SKM-1 (cell line): ENCODE measurements at regions not wholly inside any gene's neighbourhood (a gene's known extent, or its start where the extent isn't known, plus 50 kb on each side); places are given as distances from the start of the nearest gene placed in this dataset.

ENCODE experiments used
- DNase-seq: peaks from one replicate; lab custom pipeline; 2025; ENCODE audit not compliant: unreplicated experiment; lab: John Stamatoyannopoulos, UW

DNA sequence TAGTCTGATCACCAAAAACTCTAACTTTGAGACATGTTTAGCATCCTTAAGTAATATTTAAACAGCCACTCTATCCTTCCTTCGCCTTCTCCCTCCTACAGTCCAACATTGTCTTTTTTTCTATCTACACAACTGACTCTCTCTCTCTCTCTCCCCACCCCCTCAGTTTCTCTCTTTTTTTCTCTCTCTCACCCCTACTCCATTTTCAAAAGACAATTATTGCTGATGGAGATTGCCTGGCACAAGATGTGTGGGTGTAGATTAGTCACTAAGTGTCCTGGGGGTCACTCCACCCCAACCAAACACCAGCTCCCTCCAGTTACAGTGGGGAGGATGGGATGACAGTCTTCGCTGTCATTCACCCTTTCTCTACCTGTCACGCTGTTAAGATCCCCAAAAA is 94.5 kb upstream of the NFIA start:
- no peak for DNase-seq

DNA sequence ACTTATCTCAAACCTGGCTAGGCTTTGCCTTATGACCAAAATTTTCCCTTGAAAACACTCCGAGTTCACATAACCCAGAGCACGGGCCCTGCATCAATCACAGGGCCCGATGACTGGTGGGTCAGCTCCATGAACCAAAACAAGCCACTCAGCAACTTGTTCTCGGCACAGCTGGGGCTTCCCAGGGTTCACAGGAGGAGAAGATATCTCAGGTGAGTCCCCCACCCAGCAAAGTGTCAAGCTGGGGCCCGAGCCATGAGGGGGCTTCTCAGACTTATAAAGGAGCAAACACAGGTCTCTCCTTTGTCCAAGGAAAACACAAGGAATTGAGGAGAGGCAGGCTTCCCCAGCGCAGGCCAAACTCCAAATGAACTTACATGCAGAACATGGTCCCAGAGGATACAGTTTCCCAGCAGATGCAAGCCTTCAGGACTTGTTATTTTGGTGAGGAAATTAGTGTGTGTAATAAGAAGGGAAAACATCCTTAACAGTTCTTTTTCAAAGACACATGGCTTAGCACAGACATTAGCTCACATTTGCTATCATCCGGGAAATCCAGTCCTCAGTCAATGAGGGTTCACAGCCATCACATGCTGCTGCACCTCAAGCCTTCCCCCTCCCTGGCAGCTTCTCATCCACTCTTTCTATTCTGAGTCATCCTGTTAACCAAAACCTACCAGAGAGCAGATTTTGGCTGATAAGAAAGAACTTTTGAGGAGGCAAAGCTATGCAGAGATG is 98.1 kb upstream of the NFIA start:
- DNase-seq = no peak

DNA sequence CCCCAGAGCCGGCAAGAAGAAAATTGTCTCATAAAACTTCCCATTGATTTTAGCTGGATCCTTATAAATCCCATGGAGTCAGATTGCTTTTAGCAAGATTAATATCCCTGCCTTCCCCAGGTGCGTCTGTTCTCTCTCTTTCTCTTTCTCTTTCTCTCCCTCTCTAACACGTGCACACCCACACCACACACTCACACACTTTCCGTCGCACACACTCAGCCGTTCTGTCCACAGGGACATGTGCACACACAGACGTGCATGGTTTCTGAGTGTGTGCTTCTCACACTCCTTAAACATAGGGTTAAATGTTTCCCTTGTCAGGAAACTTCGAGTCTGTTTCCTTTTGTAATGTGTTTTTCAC is 98.7 kb upstream of the NFIA start:
- DNase-seq = no peak

DNA sequence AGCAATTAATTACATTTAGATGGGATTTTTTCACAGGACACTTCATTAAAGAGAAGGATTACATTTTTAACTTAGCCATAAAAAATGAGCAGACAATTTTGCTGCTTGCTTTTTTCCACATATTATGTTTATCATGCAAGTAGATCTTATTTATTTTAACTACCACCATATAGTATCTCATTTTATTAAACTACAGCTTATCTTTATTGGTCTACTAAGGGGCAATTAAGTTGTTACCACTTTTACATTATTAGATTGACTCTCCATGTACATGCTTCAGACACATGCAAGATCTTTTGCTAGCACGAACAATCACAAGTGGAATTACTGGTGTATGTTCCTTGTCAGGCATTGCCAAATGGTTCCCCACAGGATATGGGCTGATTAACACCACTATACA is 99.8 kb upstream of the NFIA start:
- no peak for DNase-seq

DNA sequence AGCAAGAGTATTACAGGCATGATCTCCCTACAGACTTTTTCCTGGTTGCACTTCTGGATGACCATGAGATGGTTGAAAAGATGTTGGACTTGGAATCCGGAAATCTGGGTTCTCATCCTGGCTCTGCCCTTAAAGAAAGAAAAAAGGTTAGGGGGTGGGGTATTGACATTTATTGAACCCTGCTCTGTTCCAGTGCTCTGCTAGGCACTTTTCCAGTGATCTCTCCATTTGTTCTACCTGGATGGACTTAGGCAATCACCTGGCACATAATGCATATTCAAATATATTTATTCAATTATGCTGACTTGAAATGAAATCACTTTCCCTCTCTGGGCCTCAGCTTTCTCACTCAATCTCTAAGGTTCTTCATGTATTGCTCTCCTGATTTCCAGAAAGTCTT is 101.0 kb upstream of the NFIA start:
- DNase-seq = no peak

DNA sequence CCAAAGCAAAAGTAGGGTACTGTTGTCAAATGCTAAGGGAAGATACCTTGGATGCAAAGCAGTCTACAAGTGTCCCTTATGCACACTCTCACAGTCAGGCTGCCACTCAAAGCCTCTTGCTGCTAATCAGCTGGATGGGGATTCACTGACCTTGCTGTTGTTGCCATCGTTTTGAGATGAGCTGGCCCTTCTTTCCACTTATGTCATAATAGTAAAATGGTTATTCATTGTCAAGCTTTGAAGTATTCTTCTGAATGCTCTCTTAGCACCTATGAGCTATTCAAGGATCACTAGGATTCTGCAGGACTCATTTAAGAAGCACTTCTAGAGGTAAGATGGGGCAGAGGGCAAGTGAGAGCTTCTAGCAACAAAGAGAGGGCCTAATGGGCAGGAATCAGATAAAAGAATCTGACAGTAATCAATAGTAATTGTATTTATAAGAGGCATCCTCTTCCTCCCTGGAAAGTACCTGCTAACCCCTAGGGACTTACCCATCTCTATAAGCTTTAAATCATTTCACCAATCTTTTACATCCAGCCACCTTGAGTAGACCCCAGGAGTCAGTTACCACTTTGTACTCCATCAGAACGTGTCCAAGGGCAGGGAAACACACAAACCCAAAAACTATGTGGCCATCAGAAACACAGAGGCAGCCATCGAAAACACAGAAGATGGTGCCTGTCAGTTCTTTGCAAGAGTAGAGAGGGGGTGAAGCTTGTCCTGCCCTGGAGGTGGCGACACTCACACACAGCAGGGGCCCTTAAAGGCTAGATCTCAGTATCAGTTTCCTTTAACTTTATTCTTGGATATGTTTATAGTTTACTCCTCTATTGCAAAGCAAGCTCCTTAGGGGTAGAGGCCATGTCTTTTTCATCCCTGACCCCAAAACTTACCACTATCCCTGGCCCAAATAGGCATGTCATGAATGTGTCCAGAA is 103.7 kb upstream of the NFIA start:
- DNase-seq = no peak

DNA sequence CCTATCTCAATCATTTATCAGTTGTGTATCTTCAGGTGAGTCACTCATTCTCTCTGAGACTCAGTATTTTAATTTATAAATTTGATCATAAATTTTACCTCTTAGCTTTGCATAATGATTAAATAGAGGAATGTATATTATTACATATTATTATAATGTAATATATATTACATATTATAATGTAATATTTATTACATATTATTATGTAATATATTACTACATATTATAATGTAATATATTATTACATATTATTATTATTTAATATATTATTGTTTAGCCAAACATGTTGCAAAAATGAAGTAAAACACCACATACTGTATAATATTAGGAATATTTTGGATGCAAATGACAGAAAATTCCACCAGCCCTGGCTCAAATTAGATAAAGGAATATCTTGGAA is 104.7 kb upstream of the NFIA start:
- no peak for DNase-seq

DNA sequence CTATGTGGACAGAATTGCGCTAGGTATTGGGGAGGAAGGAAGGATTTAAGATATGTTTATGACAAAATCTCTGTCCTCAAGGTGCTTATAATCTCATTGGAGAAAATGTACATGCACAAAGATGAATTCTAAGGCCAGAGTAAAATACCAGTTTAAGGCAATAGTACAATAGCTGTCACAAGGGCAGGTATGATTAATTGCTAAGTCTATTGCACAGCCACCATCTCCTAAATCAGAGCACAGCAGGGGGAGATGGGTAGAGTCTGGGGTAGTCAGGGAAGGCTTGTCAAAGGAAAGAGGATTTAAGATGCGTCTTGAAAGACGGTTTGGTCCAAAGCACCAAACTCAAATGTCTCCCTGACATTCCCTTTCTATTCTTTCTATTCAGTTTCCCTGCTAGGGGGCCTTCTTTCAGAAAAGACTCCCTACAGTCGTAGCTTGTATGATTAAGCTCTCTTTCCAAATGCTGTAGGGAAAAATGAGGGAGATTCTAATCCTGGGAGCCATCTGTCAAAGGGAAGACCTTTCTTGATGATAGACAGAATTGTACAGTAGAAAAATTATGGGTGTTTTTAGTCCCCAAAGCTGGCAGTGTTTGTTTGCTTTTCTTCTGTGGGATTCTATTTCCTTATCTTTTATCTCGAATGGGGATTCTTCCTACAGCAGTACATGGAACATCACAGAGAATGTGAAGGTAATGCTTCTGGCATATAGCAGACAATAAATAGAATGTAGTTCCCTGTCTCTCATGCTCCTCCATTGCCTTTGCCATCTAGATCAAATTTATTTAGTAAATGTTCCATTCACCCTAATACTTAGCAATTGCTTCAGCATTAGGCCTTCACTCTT is 107.6 kb upstream of the NFIA start:
- DNase-seq = no peak

DNA sequence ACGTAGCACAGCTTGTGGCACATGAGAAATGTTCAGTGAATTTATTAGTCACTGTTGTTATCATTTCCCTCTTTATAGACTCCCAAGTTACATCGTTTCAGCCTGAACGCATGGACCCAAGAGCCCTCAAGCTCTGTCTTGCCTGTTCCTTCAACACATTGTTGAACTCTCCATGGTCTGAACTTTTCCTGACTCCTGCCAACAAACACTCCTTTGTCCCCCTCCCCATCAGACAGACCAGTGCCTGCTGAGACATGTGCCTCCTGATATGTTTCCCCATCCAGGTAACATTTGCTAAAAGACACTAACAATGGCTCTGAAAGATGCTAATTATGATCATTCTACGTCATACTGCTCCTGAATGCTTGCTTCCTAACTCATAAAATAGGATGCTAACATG is 108.7 kb upstream of the NFIA start:
- DNase-seq = no peak

DNA sequence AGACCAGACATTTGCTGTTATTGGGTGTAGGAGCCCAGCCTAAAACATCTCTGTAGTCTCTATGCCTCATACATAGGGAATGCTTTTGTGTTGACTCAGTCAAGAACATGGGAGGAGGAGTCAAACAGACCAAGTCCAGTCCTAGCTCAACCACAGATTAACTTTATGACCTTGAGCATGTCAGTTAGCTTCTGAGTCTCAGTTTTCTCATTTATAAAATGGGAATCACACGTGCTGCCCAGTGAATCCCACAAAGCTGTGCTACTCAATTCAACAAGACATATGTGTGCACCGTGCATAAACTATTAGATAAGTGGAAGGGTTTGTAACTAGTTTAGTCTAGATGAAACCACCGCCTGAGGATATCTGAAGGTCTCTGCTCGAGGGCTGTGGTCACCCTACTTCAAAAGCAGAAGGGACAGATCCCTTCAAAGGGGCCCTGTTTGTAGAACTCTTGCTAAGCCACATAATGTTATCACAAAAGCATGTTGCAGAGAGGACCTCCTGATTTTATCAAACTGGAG is 109.5 kb upstream of the NFIA start:
- DNase-seq = no peak

DNA sequence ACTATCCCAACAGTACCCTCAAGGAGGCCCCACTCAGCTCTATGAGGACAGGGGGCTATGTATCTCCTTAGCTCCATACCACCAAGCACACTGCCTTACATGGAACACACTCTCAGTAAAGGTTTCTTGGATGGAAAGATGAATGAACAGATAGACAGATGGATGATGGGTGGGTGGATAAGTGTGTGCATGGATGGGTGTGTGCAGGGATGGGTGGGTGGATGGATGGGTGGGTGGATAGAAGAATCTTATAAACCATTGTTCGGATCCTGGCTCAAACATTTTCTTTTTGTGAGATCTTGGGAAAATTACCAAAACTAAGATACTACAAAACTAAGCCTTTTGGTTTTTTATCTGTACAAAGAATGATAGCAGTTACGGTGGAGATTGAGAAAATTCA is 111.0 kb upstream of the NFIA start:
- DNase-seq = no peak

DNA sequence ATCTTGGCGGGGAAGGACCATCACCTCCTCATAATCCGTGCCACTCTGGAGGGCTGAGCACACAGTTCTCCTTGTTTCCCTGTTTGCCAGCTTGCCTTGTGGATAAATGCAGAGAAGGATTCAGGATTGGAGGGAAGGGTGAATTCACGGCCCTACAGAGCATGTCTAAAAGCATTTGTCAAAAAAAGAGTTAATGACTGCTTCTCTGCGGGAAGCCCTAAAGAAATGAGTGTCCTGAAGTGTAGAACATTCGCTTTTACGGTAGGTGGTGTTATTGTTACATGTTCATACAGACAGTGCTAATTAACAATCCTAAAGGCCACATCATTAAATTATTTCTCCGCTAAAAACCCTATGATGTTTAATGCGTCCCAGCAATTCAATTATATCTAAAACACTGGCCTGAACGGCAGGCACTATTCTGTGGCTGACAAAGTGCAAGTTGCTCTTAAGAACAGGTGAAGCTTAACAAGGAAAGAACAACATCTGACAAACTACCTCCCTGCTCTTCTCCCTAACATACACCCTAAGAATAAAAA is 112.3 kb upstream of the NFIA start:
- DNase-seq = no peak

DNA sequence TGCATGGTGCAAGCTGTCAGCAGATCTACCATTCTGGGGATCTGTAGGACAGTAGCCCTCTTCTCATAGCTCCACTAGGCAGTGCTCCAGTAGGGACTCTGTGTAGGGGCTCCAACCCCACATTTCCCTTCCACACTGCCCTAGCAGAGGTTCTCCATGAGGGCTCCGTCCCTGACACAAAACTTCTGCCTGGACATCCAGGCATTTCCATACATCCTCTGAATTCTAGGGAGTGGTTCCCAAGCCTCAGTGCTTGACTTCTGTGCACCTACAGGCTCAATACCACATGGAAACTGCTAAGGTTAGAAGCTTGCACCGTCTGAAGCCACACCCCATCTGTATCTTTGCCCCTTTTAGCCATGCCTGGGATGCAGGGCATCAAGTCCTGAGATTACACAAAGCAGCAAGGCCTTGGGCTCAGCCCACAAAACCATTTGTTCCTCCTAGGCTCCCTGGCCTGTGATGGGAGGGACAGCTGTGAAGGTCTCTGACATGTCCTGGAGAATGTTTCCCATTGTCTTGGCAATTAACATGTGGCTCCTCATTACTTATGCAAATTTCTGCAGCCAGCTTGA is 117.0 kb upstream of the NFIA start:
- DNase-seq = no peak

DNA sequence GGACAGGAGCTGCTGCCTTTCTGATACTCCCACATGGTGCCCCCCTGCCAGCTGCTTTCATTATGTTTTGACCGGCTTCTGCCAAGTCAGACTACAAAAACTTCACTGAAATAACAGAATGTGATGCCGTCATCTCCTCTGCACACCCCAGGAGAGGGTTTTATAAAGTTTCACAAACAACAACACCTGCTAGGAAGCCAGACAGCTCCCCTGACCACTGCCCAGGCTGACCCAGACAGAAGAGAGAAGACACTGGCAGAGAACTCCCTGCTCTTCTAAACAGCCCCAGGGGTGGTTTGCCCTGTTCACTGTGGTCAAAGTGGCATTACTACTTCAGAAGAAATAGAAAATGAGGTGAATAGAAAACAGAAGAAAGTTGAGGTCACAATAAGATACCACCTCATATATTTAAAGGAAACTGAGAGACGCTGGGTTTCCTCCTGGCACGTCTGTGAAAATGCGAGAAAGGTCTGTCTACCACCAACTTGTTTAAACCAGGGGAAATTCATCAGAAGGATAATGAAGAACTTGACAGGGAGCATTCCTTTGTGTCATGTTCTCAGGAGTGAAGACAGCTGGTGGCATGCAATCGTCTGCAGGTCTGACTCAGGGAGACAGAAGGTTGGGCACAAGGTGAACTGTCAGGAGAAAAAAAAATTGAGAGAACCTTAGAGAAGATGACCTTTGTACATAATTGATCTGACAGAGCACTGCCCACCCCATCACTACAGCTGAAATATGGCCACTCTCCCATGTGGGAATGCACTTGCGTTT is 119.0 kb upstream of the NFIA start:
- DNase-seq = no peak

DNA sequence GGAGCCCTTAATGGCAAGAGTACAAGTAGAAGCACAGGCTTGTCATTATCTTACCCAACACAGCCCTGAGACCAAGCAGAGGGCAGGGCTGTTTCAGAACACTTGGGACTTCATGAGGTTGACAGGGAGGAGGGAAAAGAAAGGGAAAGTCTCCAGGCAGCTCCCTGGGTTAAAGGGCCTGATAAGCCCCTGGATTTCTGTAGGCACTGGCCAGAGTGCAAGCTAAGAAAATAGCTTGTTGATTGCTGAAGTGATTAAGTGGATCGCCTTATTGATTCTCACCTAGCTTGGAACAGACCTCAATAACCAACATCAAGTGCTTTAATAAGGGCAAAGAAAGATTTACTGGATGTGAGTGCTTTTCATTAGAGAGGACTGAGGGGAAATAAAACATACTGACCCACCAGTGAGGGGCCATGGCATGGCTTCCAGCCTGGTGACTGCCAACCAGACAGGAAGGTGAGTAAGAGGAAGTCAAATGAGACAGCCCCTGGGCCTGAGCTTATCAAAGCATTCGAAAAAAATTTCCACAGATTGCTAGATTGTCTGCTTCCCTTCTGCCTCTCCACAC is 121.4 kb upstream of the NFIA start:
- no peak for DNase-seq

DNA sequence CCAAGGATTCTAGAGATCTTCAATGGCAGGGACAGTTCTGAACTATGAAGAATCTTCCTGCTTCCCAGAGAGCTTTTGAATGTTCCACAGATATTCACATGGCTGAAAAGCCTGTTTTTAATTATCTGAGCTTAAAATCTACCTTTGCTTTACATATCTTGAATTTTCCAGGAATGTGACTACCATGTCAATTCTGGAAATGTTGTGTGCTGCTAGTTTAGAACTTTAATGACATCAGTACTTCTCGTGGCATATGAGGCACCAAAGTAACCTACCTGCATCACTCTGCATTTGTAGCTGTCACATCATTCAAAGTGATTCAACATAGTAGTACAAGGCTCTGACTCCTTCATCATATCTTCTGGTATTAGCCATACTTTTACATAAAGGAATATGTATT is 122.7 kb upstream of the NFIA start:
- DNase-seq = no peak

DNA sequence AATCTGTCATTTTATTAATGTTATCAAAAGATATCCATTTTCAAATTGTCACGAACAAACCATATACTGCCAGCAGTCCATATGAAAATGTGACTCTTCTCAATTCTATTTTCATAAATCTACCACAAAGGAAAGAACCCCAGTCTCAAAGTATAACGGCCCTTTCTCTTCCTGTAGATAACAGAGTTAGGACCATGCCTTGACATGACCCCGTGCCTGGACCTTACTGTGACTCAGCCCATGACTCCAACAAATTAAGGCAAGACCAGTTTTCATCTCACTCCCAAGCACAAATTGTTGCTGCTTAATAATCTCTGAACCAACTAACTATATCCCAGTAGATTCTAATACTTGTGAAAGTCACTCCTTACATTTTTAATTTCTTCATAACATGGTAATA is 124.4 kb upstream of the NFIA start:
- DNase-seq = no peak

DNA sequence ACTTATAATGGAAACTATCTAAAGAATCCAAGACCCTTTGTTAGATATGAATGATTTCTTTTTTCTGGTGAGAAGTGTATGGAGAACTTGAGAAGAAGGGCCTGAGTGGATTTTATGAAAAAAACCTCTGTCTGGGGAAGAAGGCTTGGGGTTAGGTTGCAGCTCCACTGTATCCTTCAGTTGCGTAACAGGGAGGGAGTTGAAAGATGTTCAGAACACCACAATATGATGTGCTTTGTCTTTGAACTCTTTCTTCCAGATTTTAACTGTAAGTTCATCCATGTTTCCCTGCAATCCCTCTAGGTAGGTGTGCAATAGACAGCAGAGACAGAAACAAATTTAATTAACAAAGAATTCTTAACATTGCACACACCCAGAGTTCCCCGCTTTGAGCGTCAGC is 125.8 kb upstream of the NFIA start:
- no peak for DNase-seq

DNA sequence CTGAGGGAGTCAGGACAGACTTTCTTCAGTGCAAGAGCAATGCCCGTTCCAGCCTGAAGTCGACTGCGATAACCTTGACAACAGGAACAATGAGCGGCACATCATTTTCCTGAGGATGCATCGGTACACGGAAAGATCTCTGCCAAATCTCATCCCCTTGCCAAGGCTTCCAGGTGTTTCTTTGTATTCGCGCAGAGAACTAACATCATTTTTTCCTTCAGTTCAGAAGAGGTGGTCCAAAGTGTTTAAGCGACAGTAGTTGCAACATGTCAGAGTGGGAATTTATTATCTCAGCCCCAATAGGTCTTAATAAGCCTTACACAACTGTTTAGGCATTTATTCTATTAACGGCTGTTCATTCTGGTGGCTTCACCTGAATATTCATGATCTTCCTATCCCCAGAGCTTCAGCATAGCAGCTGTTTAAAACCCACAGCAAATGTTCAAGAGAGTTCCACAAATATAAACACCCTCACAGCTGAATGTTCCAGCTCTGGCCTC is 129.7 kb upstream of the NFIA start:
- DNase-seq = no peak
